NCI-H1105 treated with DMSO at 0.1 percent for 48 hours (cell line): ENCODE measurements at regions not wholly inside any gene's neighbourhood (a gene's known extent, or its start where the extent isn't known, plus 50 kb on each side); places are given as distances from the start of the nearest gene placed in this dataset.
"Not testable (repeated sequence)": the region's sequence is repeated elsewhere in the genome, so short reads cannot be mapped to it uniquely, and the experiment has no call there.

Experiments used
- DNase-seq: peaks from one replicate; lab custom pipeline; 2025; lab: John Stamatoyannopoulos, UW

- no peak for DNase-seq
Observed at GRCh38 chr16:76816475-76816874, 374.5 kb upstream of the MON1B start.

- DNase-seq: no peak
Observed at GRCh38 chr16:76818606-76819181, 372.3 kb upstream of the MON1B start.

GRCh38 chr16:76819226-76819916 lies 371.6 kb upstream of the MON1B start:
- no peak for DNase-seq

GRCh38 chr16:76824221-76824620 lies 366.8 kb upstream of the MON1B start:
- DNase-seq: no peak

- DNase-seq: no peak
Observed at GRCh38 chr16:76824791-76825190, 366.2 kb upstream of the MON1B start.

GRCh38 chr16:76835339-76835738 lies 355.7 kb upstream of the MON1B start:
- DNase-seq: no peak

- no peak for DNase-seq
Observed at GRCh38 chr16:76835779-76836300, 355.1 kb upstream of the MON1B start.

- DNase-seq: no peak
Observed at GRCh38 chr16:76837872-76838271, 353.1 kb upstream of the MON1B start.

GRCh38 chr16:76854234-76854633 lies 336.8 kb upstream of the MON1B start:
- no peak for DNase-seq

- no peak for DNase-seq
Observed at GRCh38 chr16:76856112-76856511, 334.9 kb upstream of the MON1B start.

- DNase-seq: no peak
Observed at GRCh38 chr16:76857402-76857801, 333.6 kb upstream of the MON1B start.

GRCh38 chr16:76862901-76863300 lies 328.1 kb upstream of the MON1B start:
- no peak for DNase-seq

GRCh38 chr16:76866994-76867393 lies 324.0 kb upstream of the MON1B start:
- DNase-seq: no peak

GRCh38 chr16:76875898-76876297 lies 315.1 kb upstream of the MON1B start:
- no peak for DNase-seq

- DNase-seq: no peak
Observed at GRCh38 chr16:76879420-76879819, 311.6 kb upstream of the MON1B start.

- not testable (repeated sequence) for DNase-seq
Observed at GRCh38 chr16:76880523-76880922, 310.5 kb upstream of the MON1B start.

GRCh38 chr16:76882105-76882504 lies 308.9 kb upstream of the MON1B start:
- DNase-seq: no peak

GRCh38 chr16:76883076-76883475 lies 307.9 kb upstream of the MON1B start:
- no peak for DNase-seq

GRCh38 chr16:76885776-76886537 lies 305.0 kb upstream of the MON1B start:
- no peak for DNase-seq

- no peak for DNase-seq
Observed at GRCh38 chr16:76897816-76898215, 293.2 kb upstream of the MON1B start.

- no peak for DNase-seq
Observed at GRCh38 chr16:76899767-76900166, 291.2 kb upstream of the MON1B start.

- no peak for DNase-seq
Observed at GRCh38 chr16:76900285-76901263, 290.4 kb upstream of the MON1B start.
